H1 (cell line): ENCODE measurements at regions not wholly inside any gene's neighbourhood (a gene's known extent, or its start where the extent isn't known, plus 50 kb on each side); places are given as distances from the start of the nearest gene placed in this dataset.

Experiments used
- KDM1A ChIP-seq: fragments of 200-600, 300-600 bp; sonication (generic); IDR thresholded peaks from 2 replicates; pipeline ENCODE4 v1.7.1; 2016; ENCODE audit warnings: mild to moderate bottlenecking, low read length, borderline replicate concordance
- RFX5 ChIP-seq: IDR thresholded peaks from 2 replicates; pipeline ENCODE4 v1.6.1; 2011; ENCODE audit warnings: low read depth, low read length, improper control_type of control experiment, borderline replicate concordance
- SIN3A ChIP-seq, 2 experiments: IDR thresholded peaks in 1 of 2; conservative IDR thresholded peaks in 1 of 2; 2 replicates each; pipeline ENCODE4 v1.6.1; 2011 to 2012; ENCODE audit warnings: low read length in 2 of 2, improper control_type of control experiment in 1 of 2, low read depth in 1 of 2, mild to moderate bottlenecking in 1 of 2
- TF ChIP-seq, protein P1 (sequence below): IDR thresholded peaks from 2 replicates; pipeline ENCODE4 v1.6.1; 2012; ENCODE audit warnings: inconsistent platforms

DNA sequence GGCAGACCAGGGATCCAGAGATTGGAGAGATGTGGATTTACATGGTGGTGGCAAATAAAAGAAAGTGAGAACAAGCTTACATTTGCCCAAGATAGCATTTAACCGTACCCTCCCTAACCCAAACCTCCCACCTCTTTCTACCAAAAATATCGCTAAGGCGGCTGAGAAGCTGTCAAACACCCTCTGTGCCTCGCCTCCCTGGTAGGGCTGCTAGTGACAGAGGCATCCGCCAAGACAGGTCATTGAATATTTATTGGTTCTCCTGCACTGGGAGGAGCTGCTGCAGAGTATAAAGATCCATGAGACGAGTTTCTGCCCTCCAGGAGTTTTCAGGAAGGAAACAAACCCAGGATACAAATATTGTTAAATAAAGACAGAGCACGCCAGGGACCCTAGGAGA lies 107.3 kb upstream of the TMC3 start (continued):
- TF ChIP-seq, protein P1, sequence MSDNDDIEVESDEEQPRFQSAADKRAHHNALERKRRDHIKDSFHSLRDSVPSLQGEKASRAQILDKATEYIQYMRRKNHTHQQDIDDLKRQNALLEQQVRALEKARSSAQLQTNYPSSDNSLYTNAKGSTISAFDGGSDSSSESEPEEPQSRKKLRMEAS, result no peak
- TF ChIP-seq SIN3A (conservative IDR thresholded peaks at IDR 0.05 in 1 of 2, IDR thresholded peaks at IDR 0.05 in 1 of 2; ENCODE audit: low read depth in 1 of 2, low read length in 2 of 2) (no peak), KDM1A (no peak), RFX5 (no peak)
